Endothelial cell of umbilical vein (primary cell): ENCODE measurements at regions not wholly inside any gene's neighbourhood (a gene's known extent, or its start where the extent isn't known, plus 50 kb on each side); places are given as distances from the start of the nearest gene placed in this dataset.

Experiments
- BruUV-seq: library from RNA; stranded (reverse); fragments of 400-500 nt; replicated peaks from 2 replicates; lab custom pipeline; 2021; lab: Mats Ljungman, UMichigan
- CTCF ChIA-PET: fragments of 300-600, 350-600 bp; sonication (Branson Sonifier 250); formaldehyde crosslinking; loops from one replicate; lab custom pipeline; 2021; ENCODE audit warnings: antibody characterized with exemption, inconsistent platforms; lab: Charles Lee
- POLR2A ChIA-PET: fragments of 300-600, 350-600 bp; sonication (Branson Sonifier 250); formaldehyde crosslinking; loops from one replicate; lab custom pipeline; 2021; ENCODE audit warnings: antibody characterized with exemption, inconsistent platforms; lab: Charles Lee
- DNase-seq: peaks from one replicate; pipeline ENCODE4 v3.0.0-alpha.2; 2011; ENCODE audit warnings: low read depth, low spot score
- FAIRE-seq: peaks from 2 replicates; lab custom pipeline; 2011; peaks lifted over from hg19 to GRCh38; lab: Jason Lieb, UNC
- H2AFZ ChIP-seq: 2 replicates; pipeline ENCODE4 v1.6.0; 2012; ENCODE audit warnings: low read depth, low read length, control low read depth, inconsistent platforms
- H3K27ac ChIP-seq: 2 replicates; pipeline ENCODE4 v1.5.1; 2011; ENCODE audit warnings: low read depth, mild to moderate bottlenecking, control low read depth, low read length, moderate library complexity; ENCODE audit not compliant: insufficient read depth
- H3K27me3 ChIP-seq, 2 experiments: 2 replicates each; pipeline versions ENCODE4 v1.6.0 to v1.6.1; 2011; ENCODE audit warnings: low read length in 2 of 2, mixed read lengths in 1 of 2; ENCODE audit not compliant: control insufficient read depth in 2 of 2, insufficient read depth in 2 of 2
- H3K36me3 ChIP-seq, 2 experiments: 2 replicates in 1 of 2; 3 replicates in 1 of 2; pipeline ENCODE4 v1.5.1; 2011; ENCODE audit warnings: low read length in 2 of 2, mild to moderate bottlenecking in 1 of 2, moderate library complexity in 1 of 2; ENCODE audit not compliant: control insufficient read depth in 2 of 2, insufficient read depth in 2 of 2; ENCODE audit errors: extremely low read depth in 1 of 2
- H3K4me1 ChIP-seq: 3 replicates; pipeline ENCODE4 v1.5.1; 2011; ENCODE audit warnings: mild to moderate bottlenecking, low read length; ENCODE audit not compliant: control insufficient read depth, insufficient read depth; ENCODE audit errors: extremely low read depth
- H3K4me2 ChIP-seq: 2 replicates; pipeline ENCODE4 v1.6.1; 2011; ENCODE audit warnings: low read length, control low read depth, mixed read lengths; ENCODE audit not compliant: insufficient read depth
- H3K4me3 ChIP-seq, 3 experiments: fragments of 200-600 bp in 1 of 3; sonication (generic), shearing (Covaris generic) in 1 of 3; replicated peaks in 1 of 3; 2 replicates each; pipeline ENCODE4 v1.5.1; 2011 to 2016; ENCODE audit warnings: control low read depth in 3 of 3, low read length in 3 of 3, mild to moderate bottlenecking in 2 of 3, inconsistent platforms in 1 of 3, low read depth in 1 of 3, moderate library complexity in 1 of 3; ENCODE audit not compliant: insufficient read depth in 1 of 3
- H3K79me2 ChIP-seq: 2 replicates; pipeline ENCODE4 v1.6.0; 2012; ENCODE audit warnings: low read length, inconsistent platforms; ENCODE audit not compliant: control insufficient read depth, insufficient read depth
- H3K9ac ChIP-seq: replicated peaks from 2 replicates; pipeline ENCODE3; 2011; ENCODE audit warnings: low read length, control low read depth; ENCODE audit not compliant: insufficient read depth; ENCODE audit errors: extremely low read depth
- H3K9me1 ChIP-seq: replicated peaks from 3 replicates; pipeline ENCODE4 v1.6.0; 2011; ENCODE audit warnings: mild to moderate bottlenecking, low read length; ENCODE audit not compliant: control insufficient read depth, insufficient read depth; ENCODE audit errors: extremely low read depth
- H3K9me3 ChIP-seq: replicated peaks from 2 replicates; pipeline ENCODE4 v1.5.1; 2012; ENCODE audit warnings: low read length, inconsistent platforms; ENCODE audit not compliant: control insufficient read depth, insufficient read depth
- H4K20me1 ChIP-seq: replicated peaks from 2 replicates; pipeline ENCODE3; 2011; ENCODE audit warnings: mild to moderate bottlenecking, low read length; ENCODE audit not compliant: control insufficient read depth, insufficient read depth; ENCODE audit errors: extremely low read depth
- EZH2 ChIP-seq: IDR thresholded peaks from 2 replicates; pipeline ENCODE4 v1.6.1; 2012; ENCODE audit warnings: borderline replicate concordance, low read depth, mild to moderate bottlenecking, moderate library complexity, low read length, inconsistent platforms; ENCODE audit not compliant: severe bottlenecking
- FOS ChIP-seq: IDR thresholded peaks from 2 replicates; pipeline ENCODE4 v1.6.1; 2011; ENCODE audit warnings: mild to moderate bottlenecking, low read length, moderate library complexity, borderline replicate concordance; ENCODE audit not compliant: insufficient read depth
- GATA2 ChIP-seq: IDR thresholded peaks from 2 replicates; pipeline ENCODE4 v1.7.0; 2011; ENCODE audit warnings: low read depth, mild to moderate bottlenecking, moderate library complexity, mixed read lengths, low read length; ENCODE audit not compliant: insufficient read length, insufficient read depth
- JUN ChIP-seq: IDR thresholded peaks from 2 replicates; pipeline ENCODE4 v1.6.1; 2011; ENCODE audit warnings: borderline replicate concordance, low read depth; ENCODE audit not compliant: insufficient read length, insufficient read depth
- MYC ChIP-seq: IDR thresholded peaks from one replicate; pipeline ENCODE4 v1.6.1; 2011; ENCODE audit warnings: mild to moderate bottlenecking, low read depth, low read length
- POLR2A ChIP-seq: IDR thresholded peaks from 2 replicates; pipeline ENCODE4 v1.6.1; 2012; ENCODE audit warnings: low read depth, mild to moderate bottlenecking, control low read depth, low read length
- POLR2AphosphoS5 ChIP-seq: IDR thresholded peaks from 2 replicates; pipeline ENCODE4 v1.6.1; 2012; ENCODE audit warnings: low read depth, mild to moderate bottlenecking, control low read depth, low read length, moderate library complexity; ENCODE audit not compliant: insufficient read depth
- dilution Hi-C: fragments of 300-500 bp; cut with MboI; formaldehyde crosslinking; loops from one replicate; pipeline ENCODE4 v1.15.0; 2019; ENCODE audit warnings: low sequenced_read_pairs; ENCODE audit not compliant: extremely low pct_ligation_motif_present
- intact Hi-C: fragments of 100-400 bp; cut with micrococcal nuclease; formaldehyde crosslinking; loops from one replicate; pipeline ENCODE4 v1.10.0; 2022
- TF ChIP-seq, protein P1 (sequence below): IDR thresholded peaks from 2 replicates; pipeline ENCODE4 v1.6.1; 2011; ENCODE audit not compliant: insufficient read depth, insufficient read length
- TF ChIP-seq, protein P2 (sequence below), 2 donors: IDR thresholded peaks; 1 replicate in 1 of 2; 2 replicates in 1 of 2; pipeline ENCODE4 v1.5.1; 2011; ENCODE audit warnings: low read length in 2 of 2, mild to moderate bottlenecking in 2 of 2, moderate library complexity in 2 of 2, control low read depth in 1 of 2, inconsistent platforms in 1 of 2, low read depth in 1 of 2; ENCODE audit not compliant: insufficient read depth in 1 of 2; ENCODE audit errors: extremely low read depth in 1 of 2

DNA sequence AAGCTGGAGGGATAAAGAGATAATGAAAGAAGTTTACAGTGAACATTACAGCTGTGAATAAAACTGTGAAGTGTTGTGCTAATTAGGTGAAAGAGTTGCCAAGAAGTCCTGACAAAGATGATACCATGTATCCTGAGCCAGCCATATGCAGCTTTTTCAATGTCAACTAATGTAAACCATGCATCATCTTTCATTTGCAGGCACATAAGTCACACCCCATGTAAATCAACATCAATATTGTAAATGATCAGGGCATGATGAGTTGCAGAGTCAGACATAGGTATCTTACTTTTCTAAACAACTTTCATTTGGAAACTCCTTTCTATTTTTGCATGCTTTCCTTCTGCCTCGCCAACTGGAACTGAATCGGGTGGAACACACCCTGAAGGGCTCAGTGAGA is 569.1 kb downstream of the TBC1D4 start:
- Histone ChIP-seq H3K9me1 (no peaks in the 10 kb centered on the region), H3K4me1 (peaks cover 14% of the 10 kb centered on the region), H3K27me3 (no peaks in the 10 kb centered on the region), H2AFZ (no peak overlapping the region), H3K4me2 (no peak overlapping the region), H3K36me3 (no peaks in the 10 kb centered on the region), H3K79me2 (no peaks in the 10 kb centered on the region), H3K9me3 (no peaks in the 10 kb centered on the region), H3K27ac (no peak overlapping the region), H4K20me1 (no peaks in the 10 kb centered on the region), H3K9ac (no peak overlapping the region), H3K4me3 (no peak overlapping the region)
- dilution Hi-C loops = no loop called here
- no peak for TF ChIP-seq JUN
- TF ChIP-seq, protein P1, sequence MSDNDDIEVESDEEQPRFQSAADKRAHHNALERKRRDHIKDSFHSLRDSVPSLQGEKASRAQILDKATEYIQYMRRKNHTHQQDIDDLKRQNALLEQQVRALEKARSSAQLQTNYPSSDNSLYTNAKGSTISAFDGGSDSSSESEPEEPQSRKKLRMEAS = no peak
- TF ChIP-seq POLR2A = no peak
- no peak for TF ChIP-seq EZH2
- TF ChIP-seq, protein P2, sequence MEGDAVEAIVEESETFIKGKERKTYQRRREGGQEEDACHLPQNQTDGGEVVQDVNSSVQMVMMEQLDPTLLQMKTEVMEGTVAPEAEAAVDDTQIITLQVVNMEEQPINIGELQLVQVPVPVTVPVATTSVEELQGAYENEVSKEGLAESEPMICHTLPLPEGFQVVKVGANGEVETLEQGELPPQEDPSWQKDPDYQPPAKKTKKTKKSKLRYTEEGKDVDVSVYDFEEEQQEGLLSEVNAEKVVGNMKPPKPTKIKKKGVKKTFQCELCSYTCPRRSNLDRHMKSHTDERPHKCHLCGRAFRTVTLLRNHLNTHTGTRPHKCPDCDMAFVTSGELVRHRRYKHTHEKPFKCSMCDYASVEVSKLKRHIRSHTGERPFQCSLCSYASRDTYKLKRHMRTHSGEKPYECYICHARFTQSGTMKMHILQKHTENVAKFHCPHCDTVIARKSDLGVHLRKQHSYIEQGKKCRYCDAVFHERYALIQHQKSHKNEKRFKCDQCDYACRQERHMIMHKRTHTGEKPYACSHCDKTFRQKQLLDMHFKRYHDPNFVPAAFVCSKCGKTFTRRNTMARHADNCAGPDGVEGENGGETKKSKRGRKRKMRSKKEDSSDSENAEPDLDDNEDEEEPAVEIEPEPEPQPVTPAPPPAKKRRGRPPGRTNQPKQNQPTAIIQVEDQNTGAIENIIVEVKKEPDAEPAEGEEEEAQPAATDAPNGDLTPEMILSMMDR (IDR thresholded peaks at IDR 0.05; ENCODE audit: extremely low read depth in 1 of 2, insufficient read depth in 1 of 2, low read depth in 1 of 2, low read length in 2 of 2) = no peak
- TF ChIP-seq FOS = no peak
- TF ChIP-seq MYC = no peak
- no peak for TF ChIP-seq POLR2AphosphoS5
- no peak for TF ChIP-seq GATA2
- CTCF ChIA-PET = no interaction called here
- DNase-seq (no peak), FAIRE-seq (no peak)
- POLR2A ChIA-PET = no interaction called here
- intact Hi-C loops = no loop called here
- no TSS peak for BruUV-seq
